Osteoblast (primary cell): ENCODE measurements at regions not wholly inside any gene's neighbourhood (a gene's known extent, or its start where the extent isn't known, plus 50 kb on each side); places are given as distances from the start of the nearest gene placed in this dataset.

Experiments
- DNase-seq: peaks from one replicate; pipeline ENCODE4 v3.0.0; 2011; ENCODE audit warnings: low spot score, mixed read lengths; ENCODE audit not compliant: insufficient read length; ENCODE audit errors: missing footprints
- H2AFZ ChIP-seq: 2 replicates; pipeline ENCODE4 v1.6.0; 2011; ENCODE audit warnings: mild to moderate bottlenecking, low read length
- H3K27ac ChIP-seq: 2 replicates; pipeline ENCODE4 v1.5.1; 2011; ENCODE audit warnings: mild to moderate bottlenecking, low read depth, low read length, moderate library complexity
- H3K27me3 ChIP-seq: 2 replicates; pipeline ENCODE4 v1.6.0; 2012; ENCODE audit warnings: mild to moderate bottlenecking, control low read depth, inconsistent platforms, low read length, moderate library complexity; ENCODE audit not compliant: insufficient read depth
- H3K36me3 ChIP-seq: 2 replicates; pipeline ENCODE4 v1.5.1; 2011; ENCODE audit warnings: mild to moderate bottlenecking, low read length, control low read depth, moderate library complexity; ENCODE audit not compliant: insufficient read depth
- H3K4me1 ChIP-seq: 2 replicates; pipeline ENCODE4 v1.5.1; 2011; ENCODE audit warnings: mild to moderate bottlenecking, low read length, control low read depth, moderate library complexity; ENCODE audit not compliant: insufficient read depth
- H3K4me2 ChIP-seq: 2 replicates; pipeline ENCODE4 v1.6.0; 2011; ENCODE audit warnings: mild to moderate bottlenecking, low read length; ENCODE audit not compliant: insufficient read depth
- H3K4me3 ChIP-seq: fragments of 200-600 bp; sonication (generic); 3 replicates; pipeline ENCODE4 v1.5.1; 2012; ENCODE audit warnings: mild to moderate bottlenecking, low read length, inconsistent platforms; ENCODE audit not compliant: insufficient read depth
- H3K79me2 ChIP-seq: 2 replicates; pipeline ENCODE4 v1.6.0; 2012; ENCODE audit warnings: mild to moderate bottlenecking, low read length, control low read depth, inconsistent platforms; ENCODE audit not compliant: insufficient read depth
- H3K9me3 ChIP-seq: 2 replicates; pipeline ENCODE4 v1.5.1; 2011; ENCODE audit warnings: low read depth, low read length, control low read depth
- H4K20me1 ChIP-seq: 2 replicates; pipeline ENCODE4 v1.6.0; 2012; ENCODE audit warnings: mild to moderate bottlenecking, low read length, control low read depth; ENCODE audit not compliant: insufficient read depth
- CTCF ChIP-seq: IDR thresholded peaks from 2 replicates; pipeline ENCODE4 v1.5.1; 2011; ENCODE audit warnings: mild to moderate bottlenecking, low read depth, low read length, moderate library complexity; ENCODE audit errors: extremely low read depth

GRCh38 chr15:100783760-100784492 lies 95.7 kb upstream of the ALDH1A3 start:
- Histone ChIP-seq H3K4me1 (peaks cover 6% of the 10 kb centered on the region), H3K27me3 (no peaks in the 10 kb centered on the region), H3K4me3 (no peak overlapping the region), H3K36me3 (no peaks in the 10 kb centered on the region), H3K79me2 (no peaks in the 10 kb centered on the region), H3K4me2 (no peak overlapping the region), H3K27ac (no peak overlapping the region), H4K20me1 (no peaks in the 10 kb centered on the region), H3K9me3 (no peaks in the 10 kb centered on the region), H2AFZ (no peak overlapping the region)
- DNase-seq: no peak
- no peak for TF ChIP-seq CTCF

GRCh38 chr15:100784493-100785180 lies 95.0 kb upstream of the ALDH1A3 start:
- Histone ChIP-seq H3K36me3 (no peaks in the 10 kb centered on the region), H3K27ac (no peak overlapping the region), H3K79me2 (no peaks in the 10 kb centered on the region), H3K4me3 (no peak overlapping the region), H3K4me2 (no peak overlapping the region), H3K4me1 (peaks cover 6% of the 10 kb centered on the region), H3K9me3 (no peaks in the 10 kb centered on the region), H4K20me1 (no peaks in the 10 kb centered on the region), H2AFZ (no peak overlapping the region), H3K27me3 (no peaks in the 10 kb centered on the region)
- peak; percentile 49 for DNase-seq
- TF ChIP-seq CTCF: no peak

- Histone ChIP-seq H3K79me2 (no peaks in the 10 kb centered on the region), H3K27me3 (no peaks in the 10 kb centered on the region), H3K4me1 (peaks cover 6% of the 10 kb centered on the region), H4K20me1 (no peaks in the 10 kb centered on the region), H3K4me2 (no peak overlapping the region), H3K9me3 (no peaks in the 10 kb centered on the region), H3K27ac (no peak overlapping the region), H3K4me3 (no peak overlapping the region), H2AFZ (no peak overlapping the region), H3K36me3 (no peaks in the 10 kb centered on the region)
- no peak for TF ChIP-seq CTCF
- DNase-seq: peak; percentile 26
Observed at GRCh38 chr15:100785181-100786138, 94.2 kb upstream of the ALDH1A3 start.
